NCI-H446 (cell line): ENCODE measurements at regions not wholly inside any gene's neighbourhood (a gene's known extent, or its start where the extent isn't known, plus 50 kb on each side); places are given as distances from the start of the nearest gene placed in this dataset.

Source experiments
- DNase-seq, 2 experiments: peaks; one replicate each; lab custom pipeline; 2025; lab: John Stamatoyannopoulos, UW

- DNase-seq: no peak
Measured at GRCh38 chr6:87995461-87995860, 52.2 kb upstream of the SPACA1 start.

DNA sequence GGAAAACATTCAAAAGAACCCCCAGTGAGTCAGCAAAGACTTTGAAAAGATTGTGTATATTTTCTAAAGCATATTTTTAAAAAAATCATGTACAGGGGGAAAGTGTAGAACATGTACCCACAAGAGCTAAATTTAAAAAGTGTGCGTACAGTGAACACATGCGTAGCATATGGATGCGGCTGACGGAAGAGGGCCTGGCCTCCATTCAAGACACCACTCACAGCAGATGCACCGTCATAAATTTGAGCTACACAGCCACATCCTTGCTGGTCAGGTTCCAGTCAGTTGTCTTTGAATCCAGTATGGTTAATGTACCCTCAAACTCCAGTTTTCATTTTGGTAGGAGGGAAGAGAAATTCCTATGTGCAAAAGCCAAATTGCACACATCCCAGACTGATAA, 54.3 kb upstream of the SPACA1 start:
- DNase-seq: peak; percentile 62 to 85

DNA sequence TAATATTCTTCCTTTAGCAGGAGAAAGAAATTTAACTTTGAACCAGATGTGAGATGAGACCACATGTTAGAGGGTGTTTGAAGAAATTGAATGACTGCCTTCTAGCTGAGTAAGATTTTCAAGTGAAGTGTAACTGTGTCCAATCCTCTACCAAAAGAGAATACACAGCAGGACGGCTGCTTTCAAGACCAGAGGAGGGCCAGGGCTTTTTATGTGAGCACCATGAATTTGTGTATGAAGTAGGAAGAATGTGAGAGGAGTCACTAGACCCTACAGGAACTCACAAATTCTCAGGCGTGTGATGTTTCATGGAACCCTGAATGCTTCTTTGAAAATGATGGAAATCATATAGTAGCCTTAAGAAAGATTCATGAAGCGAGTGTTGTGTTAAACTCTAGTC, 56.8 kb upstream of the SPACA1 start:
- no peak for DNase-seq

DNA sequence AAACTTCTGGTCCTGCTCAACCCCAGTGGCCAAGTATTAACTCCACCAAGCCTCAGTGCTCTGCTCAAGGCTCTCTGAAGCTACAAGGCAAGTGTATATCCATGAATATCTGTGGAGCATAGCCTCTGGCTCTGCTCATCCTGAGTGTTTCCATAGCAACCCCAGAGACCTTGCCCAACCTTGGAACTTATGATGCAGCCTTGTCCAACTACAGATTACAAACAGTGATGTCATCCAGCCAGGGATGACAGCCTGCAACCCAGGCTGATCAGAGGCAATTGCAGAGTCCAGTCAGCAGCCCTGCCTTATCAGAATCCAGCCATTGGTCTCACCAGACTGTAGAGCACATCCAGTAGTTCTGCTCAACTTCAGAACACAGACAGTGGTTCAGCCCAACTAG, 65.5 kb upstream of the SPACA1 start:
- DNase-seq: peak in 1 of 2 experiments; percentile 40

DNA sequence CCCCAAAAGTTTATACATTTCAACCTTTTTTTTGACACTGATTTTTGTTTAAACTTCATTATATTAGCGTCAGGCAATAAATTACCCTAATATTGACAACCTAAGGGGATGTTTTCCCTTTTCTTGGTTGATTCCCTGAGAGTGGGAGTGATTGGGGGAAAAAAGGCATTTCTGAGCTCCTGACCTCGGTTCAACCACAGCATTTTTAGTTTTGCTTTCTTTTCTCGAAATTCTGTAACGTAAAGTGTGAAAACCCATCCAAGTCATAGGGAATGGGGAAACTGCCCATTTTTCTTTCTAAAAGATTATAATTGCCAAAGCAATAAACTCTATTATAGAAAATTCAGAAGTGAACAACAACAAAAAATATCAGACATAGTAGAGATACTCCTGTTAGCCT, 67.9 kb upstream of the SPACA1 start:
- DNase-seq: no peak

- peak in 1 of 2 experiments; percentile 41 for DNase-seq
Measured at GRCh38 chr6:87976616-87977015, 71.0 kb upstream of the SPACA1 start.

DNA sequence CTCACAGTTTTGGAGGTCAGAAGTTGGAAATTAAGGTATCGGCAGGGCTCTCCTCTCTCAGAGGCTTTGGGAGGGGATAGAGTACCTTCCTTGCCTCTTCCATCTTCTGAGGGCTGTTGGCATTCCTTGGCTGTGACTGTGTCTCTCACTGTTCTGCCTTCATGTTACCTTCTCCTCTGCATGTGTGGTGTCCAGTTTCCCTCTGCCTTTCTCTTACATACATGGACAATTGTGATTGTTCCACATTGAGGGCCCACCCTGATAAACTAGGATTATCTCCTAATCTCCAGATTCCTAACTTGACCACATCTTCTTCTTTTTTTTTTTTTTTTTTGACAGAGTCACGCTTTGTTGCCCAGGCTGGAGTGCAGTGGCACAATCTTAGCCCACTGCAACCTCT, 72.1 kb upstream of the SPACA1 start:
- no peak for DNase-seq

- DNase-seq: no peak
Measured at GRCh38 chr6:87972279-87972678, 75.4 kb upstream of the SPACA1 start.

GRCh38 chr6:87971605-87972262, 75.9 kb upstream of the SPACA1 start:
- no peak for DNase-seq

DNA sequence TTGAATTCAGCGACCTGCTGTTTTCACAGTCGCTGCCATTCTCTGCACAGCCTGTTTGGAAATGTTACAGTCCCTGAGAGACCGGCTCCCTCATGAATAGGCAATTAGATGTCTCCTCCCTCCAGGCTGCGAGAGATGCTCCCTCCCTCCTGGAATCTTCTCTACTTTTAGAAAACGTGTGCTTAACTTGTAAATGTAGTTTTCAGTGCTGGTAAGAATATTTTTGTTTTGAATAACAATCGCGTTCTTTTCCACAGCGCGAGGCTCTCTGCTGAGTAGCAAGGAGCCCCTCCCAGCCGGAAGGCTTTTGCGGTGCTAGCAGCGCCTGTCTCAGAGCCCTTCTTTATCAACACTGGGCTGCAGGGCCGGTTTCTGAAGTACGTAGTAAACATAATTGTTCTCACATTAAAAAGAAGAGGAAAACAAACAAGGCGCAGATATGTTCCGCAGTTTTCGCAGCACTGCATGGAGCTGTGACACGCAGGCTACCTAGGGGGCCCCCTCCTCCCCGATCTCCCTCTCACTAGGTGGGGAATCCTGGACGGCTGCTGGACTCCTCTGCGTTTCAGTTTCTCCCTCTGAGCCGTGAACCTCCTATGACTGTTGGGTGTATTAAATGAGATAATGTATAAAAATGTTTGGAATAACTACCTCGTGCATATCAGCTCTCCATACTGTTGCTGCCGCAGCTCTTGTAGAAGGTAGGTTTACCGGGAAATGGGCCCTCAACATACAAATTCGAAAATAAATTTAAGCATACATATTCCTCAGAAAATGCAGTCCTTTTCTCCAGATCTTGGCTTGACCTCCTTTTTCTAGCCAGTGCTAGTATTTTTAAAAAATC, 79.0 kb upstream of the SPACA1 start:
- no peak for DNase-seq

- no peak for DNase-seq
Measured at GRCh38 chr6:87965806-87966205, 81.8 kb upstream of the SPACA1 start.

GRCh38 chr6:87959083-87959482, 88.6 kb upstream of the SPACA1 start:
- DNase-seq: no peak

DNA sequence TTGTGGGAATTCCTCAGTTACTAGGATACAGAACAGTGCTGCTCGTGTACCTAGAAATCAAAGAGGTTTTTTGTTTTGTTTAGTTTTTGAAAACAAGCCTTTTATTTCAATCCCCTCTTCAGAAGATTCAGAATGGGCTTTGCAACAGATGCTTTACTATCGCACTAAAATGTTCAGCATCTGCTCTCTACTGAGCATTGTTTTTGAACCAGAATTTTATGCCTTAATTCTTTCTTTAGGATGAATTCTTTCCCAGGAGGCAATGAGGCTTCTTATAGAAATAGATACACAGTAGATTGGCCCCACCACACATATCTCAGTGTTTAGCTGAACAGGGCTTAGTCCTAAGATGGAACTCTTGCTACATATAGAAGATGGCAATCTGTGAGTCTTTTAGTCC, 95.9 kb upstream of the SPACA1 start:
- no peak for DNase-seq

DNA sequence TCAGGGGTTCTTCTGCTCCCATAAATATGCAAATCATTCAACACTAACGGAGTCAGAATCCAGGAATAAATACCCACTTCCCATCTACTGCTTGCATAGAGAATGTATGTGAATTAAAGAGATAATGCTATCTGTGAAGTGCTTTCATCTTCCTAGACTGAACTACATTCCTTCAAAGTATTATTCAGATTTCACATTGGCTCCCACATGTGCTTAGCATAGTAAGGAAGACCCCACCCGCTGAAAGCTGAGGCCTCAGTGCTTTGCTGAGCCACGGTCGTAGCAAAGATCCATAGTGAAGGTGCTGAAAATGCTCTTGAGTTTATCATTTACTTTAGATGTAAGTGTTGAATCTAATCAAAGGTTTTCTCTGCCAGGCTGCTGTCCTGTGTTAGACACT, 97.0 kb upstream of the SPACA1 start:
- no peak for DNase-seq

DNA sequence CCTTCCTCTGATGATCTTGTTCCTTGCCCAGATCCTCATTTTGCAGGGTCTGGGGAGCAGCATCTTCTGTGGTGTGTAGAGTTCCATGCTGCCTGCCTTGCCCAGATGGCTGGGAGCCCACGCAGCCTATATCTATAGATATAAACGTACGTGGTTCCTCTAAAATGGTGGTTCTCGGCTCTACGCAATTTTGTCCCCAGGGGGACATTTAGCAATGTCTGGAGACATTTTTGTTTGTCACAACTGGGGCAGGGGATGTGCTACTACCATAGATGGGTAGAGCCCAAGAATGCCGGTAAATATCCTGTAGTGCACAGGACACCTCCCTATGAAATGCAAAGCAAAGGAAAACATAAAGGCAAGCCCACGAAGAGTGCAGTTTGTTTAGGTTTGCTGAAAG, 98.4 kb upstream of the SPACA1 start:
- no peak for DNase-seq

DNA sequence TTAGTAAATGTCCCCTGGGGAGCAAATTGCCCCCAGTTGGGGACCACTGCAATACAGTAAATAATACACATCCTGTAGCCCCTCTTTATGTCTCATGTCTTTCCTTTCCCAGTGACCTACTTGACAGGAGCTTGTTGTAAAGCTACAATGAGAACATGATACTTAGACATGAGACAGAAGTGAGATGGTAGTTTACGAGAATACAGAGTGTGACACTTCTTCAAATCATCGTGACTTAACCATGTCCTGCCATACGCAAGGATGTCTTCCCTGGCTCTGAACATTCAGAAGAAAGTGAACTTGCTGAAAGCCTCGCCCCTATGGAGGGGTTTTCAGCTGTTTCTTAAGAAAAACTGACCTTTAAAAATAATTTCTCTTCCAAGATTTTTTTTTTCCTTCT, 101.0 kb upstream of the SPACA1 start:
- peak; percentile 44 to 61 for DNase-seq

DNA sequence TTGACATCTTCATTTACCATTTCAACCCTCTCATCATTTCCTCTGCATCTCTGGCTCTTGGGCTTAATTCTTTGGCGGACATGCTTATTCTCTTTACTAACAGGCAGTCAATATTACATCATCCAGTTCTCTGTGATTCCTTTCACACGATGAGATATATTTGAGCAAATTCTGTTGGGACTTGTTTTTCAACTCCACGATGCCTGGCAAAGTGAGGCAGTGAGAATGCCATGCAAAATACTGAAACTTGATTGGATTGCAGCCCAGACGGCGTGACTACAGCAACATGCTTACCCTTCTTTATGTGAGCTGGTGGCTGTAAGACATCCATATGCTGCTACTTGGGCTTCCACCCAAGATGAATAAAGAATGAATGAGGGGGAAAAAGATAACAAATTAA, 101.7 kb upstream of the SPACA1 start:
- DNase-seq: peak; percentile 92 to 94

GRCh38 chr6:87945181-87945580, 102.5 kb upstream of the SPACA1 start:
- DNase-seq: peak; percentile 76 to 77

- DNase-seq: peak; percentile 87 to 90
Measured at GRCh38 chr6:87944541-87944954, 103.1 kb upstream of the SPACA1 start.

- no peak for DNase-seq
Measured at GRCh38 chr6:87943191-87943590, 104.5 kb upstream of the SPACA1 start.

DNA sequence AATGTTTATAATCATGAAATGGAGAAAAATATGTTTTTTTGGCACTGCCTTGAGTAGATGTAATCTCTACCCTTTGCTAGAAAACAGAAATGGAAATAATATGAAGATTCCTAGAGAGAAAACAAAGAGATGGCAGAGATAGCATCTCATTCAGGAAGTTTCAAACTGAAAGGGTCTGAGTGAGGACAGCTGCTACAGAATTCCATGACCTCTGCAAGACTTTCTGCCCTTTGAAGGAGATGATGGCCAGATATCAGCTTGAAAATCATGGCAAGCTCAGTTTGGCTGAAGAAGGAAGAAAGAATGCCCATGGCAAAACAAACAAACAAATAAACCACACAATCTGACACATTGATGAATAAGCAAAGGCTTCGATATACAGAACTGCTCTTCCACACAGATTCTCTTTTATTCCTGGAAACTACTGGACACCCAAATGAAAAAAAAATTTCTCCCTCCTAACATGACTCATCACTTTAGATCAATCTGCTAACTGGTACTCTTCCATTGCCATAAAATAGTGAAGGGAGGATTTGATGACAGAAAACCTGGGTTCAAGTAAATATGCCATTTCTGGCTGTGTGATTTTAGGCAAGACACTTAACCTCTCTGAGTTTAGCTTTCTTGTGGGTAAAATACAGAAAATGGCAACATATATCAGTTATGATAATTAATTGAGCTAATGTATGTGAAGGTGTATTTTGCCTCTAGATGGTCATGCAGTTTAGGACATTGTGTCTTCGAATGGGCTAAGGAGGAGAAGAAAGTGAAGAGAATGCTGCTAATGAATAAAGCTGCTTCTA, 105.9 kb upstream of the SPACA1 start:
- DNase-seq: no peak

GRCh38 chr6:87939776-87940175, 107.9 kb upstream of the SPACA1 start:
- DNase-seq: no peak

DNA sequence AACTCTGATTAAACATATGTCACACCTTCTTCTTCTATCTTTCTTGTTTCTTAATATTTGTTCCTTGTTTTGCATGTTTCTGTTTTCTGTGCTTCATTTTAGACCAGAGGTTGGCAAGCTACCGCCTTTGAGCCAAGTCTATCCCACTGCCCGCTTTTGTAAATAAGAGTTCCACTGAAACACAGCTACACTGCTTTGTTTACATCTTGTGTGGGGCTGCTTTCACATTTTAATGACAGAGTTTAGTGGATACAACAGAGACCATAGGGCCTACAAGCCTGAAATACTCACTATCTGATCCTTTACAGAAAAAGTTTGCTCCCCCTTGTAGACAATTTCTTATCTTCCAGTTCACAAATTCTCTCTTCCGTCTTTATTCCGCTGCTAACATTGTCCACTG, 109.4 kb upstream of the SPACA1 start:
- no peak for DNase-seq
